ENCODE measurements at regions not wholly inside any gene's neighbourhood (a gene's known extent, or its start where the extent isn't known, plus 50 kb on each side); places are given as distances from the start of the nearest gene placed in this dataset.

DNA sequence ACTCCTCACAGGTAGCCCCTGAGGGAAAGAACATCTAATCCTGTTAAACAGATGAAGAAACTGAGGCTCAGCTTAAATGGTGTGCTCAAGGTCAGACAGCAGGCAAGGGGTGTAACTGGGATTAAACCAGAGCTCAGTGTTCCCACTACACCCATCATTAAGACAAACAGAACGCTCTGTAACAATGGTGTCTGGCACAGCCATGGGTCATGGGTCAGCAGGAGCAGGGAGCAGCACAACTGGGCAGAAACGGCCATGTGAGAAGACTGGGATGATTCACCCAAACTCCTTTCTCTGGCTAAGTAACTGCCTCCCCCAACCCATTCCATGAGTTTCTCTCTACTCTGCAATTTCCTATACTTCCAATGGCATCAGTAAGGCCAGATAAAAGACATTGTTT, 85.5 kb upstream of the PDE1C start:
- TF ChIP-seq POLR2A (IDR thresholded peaks at IDR 0.05) (no peak), POLR2AphosphoS5 (IDR thresholded peaks at IDR 0.05; ENCODE audit: insufficient read depth in 1 of 2, low read depth in 1 of 2) (no peak)
- TF ChIP-seq, protein P1, sequence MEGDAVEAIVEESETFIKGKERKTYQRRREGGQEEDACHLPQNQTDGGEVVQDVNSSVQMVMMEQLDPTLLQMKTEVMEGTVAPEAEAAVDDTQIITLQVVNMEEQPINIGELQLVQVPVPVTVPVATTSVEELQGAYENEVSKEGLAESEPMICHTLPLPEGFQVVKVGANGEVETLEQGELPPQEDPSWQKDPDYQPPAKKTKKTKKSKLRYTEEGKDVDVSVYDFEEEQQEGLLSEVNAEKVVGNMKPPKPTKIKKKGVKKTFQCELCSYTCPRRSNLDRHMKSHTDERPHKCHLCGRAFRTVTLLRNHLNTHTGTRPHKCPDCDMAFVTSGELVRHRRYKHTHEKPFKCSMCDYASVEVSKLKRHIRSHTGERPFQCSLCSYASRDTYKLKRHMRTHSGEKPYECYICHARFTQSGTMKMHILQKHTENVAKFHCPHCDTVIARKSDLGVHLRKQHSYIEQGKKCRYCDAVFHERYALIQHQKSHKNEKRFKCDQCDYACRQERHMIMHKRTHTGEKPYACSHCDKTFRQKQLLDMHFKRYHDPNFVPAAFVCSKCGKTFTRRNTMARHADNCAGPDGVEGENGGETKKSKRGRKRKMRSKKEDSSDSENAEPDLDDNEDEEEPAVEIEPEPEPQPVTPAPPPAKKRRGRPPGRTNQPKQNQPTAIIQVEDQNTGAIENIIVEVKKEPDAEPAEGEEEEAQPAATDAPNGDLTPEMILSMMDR (IDR thresholded peaks at IDR 0.05), result no peak

Measured in vagina (tissue), 2 donors.